CD4-positive, alpha-beta T cell treated with Interleukin-15 for 4 hours (primary cell): ENCODE measurements at regions not wholly inside any gene's neighbourhood (a gene's known extent, or its start where the extent isn't known, plus 50 kb on each side); places are given as distances from the start of the nearest gene placed in this dataset.

Experiments
- DNase-seq: peaks from one replicate; pipeline ENCODE4 v3.0.0-alpha.2; 2020; ENCODE audit warnings: low spot score

- no peak for DNase-seq
Measured at GRCh38 chr3:178455946-178456345, 80.3 kb upstream of the KCNMB2 start.

- no peak for DNase-seq
Measured at GRCh38 chr3:178456621-178457285, 79.5 kb upstream of the KCNMB2 start.

- no peak for DNase-seq
Measured at GRCh38 chr3:178457511-178457910, 78.7 kb upstream of the KCNMB2 start.

- DNase-seq = no peak
Measured at GRCh38 chr3:178458313-178459037, 77.8 kb upstream of the KCNMB2 start.

GRCh38 chr3:178459038-178459410 is 77.2 kb upstream of the KCNMB2 start:
- DNase-seq = no peak

GRCh38 chr3:178465260-178466180 is 70.7 kb upstream of the KCNMB2 start:
- no peak for DNase-seq

- no peak for DNase-seq
Measured at GRCh38 chr3:178472941-178473340, 63.3 kb upstream of the KCNMB2 start.

GRCh38 chr3:178474526-178474925 is 61.7 kb upstream of the KCNMB2 start:
- DNase-seq = no peak

DNA sequence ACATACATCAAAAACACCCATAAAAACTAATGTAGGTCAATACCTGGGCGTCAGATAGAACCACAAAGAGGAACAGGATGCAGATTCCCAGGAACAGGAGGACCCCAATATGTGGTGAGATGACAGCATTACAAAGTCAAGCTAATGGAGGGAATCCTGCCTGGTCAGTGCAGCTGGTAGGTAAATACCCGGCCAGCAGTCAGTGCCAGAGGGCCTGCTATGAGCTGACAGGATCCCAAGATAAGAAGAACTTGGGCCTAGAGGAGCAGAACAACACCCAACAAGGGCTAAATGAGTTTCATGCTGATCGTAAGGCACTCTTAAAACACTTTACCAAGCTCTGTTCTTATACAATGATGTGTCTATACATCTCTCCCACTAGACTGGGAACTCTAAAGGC is 61.2 kb upstream of the KCNMB2 start:
- DNase-seq = no peak

DNA sequence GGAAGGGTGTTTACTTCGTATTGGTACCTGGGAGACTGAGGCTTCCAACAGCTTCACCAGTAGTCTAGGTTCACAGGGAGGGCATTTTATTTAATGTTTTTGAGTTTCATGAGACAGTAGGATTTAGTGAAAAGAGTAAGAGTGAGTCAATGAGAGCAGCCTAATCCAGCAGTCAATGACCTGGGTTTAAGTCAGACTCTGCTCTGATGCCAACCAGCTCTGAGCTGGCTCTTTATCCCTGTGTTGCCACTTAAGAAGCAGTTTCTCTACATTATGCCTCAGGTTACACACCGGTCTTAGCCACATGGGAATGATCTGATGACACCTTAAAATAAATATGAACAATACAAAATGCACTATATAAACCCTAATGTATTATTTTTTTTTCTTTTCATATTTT is 59.4 kb upstream of the KCNMB2 start:
- DNase-seq = no peak

DNA sequence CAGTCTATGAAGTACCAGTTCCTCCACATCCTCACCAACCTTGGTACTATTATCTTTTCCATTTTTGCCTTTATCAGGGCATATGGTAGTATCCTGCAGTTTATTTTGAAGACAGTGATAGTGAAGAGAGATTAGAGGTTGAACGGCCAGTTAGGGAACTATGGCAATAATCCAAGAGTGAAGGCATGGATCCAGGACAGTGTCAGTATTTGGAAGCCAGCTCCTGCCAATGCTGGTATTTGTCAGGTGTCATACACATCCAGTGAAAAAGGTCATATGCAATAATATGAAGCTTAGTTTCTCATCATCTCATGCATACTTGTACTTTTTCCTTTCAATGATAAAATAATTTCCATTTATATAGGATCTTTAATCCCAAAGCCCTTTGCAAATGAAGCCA is 56.8 kb upstream of the KCNMB2 start:
- no peak for DNase-seq

DNA sequence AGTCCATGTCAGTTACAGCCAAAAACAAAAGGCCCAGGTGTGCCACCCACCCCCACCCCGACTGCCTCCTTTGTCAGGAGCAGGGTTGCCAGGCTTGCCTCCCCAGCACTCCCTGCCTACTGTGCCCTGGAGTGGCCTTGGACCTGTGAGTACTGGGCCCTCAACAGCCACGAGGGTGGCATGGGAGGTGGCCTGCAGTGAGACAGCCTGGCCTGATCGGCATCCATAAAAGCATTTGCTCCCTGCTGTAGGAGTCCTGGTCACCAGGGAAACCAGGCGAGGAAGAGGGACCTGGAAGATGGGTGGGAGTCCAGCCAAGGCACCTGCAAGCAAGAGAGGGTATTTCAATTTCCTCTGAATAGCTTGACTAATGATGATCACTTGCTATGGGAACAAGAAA is 56.4 kb upstream of the KCNMB2 start:
- DNase-seq = no peak

- DNase-seq = no peak
Measured at GRCh38 chr3:178480274-178480673, 56.0 kb upstream of the KCNMB2 start.

DNA sequence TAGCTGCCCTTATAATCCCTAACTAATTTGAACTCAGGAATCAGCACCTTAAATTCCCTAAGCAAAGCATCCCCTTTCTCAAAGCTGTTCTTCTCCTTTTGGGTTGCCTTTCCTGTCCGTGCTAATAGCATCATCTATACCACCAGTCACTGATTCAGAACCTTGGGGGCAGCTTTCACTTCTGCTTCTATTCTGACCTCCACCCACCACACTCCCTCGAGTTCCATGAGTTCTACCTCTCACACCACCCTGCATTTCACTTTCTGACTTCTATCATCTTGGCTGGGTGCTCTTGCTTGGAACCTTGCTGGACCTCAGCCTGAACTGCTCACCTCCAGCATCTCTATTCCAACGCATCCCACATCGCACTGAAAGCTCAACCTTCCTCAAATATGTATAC is 55.4 kb upstream of the KCNMB2 start:
- no peak for DNase-seq

GRCh38 chr3:178482981-178483380 is 53.3 kb upstream of the KCNMB2 start:
- DNase-seq = no peak

DNA sequence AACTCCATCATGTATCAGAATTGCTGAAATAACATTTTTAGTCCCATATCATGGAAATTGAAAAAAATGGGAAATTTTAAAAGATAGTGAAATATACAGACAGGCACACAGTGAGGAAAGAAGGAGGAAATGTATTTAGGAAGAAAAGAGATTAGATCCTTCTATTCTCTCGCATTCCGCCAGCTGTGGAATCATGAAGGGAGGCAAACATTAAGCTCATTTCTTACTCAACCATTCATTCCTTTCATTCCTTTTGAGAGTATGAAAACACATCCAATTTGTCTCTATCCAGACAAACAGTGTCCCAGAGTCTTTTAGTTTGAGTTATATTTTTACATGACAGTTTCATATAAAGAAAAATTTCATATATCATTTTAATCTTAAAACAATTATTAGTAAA is 52.5 kb upstream of the KCNMB2 start:
- no peak for DNase-seq

DNA sequence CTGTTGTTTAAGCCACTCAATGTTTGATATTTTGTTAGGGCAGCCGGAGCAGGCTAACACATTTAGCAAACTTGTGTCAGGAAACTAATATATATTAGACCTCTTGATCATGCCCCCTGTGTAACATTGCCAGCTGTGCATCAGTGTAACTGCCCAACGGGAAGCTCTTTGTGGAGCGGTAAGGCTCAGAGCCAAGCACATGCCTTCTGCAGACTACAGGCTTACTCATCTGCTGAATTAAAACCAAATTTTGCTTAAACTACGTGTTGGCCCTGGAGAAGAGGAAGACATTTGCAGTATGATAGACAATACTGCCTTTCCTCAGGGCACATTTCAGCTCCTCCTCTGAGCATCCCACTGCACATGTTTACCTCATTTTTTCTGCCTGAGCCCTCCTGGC is 50.5 kb upstream of the KCNMB2 start:
- no peak for DNase-seq
